ENCODE measurements at regions not wholly inside any gene's neighbourhood (a gene's known extent, or its start where the extent isn't known, plus 50 kb on each side); places are given as distances from the start of the nearest gene placed in this dataset.

DNA sequence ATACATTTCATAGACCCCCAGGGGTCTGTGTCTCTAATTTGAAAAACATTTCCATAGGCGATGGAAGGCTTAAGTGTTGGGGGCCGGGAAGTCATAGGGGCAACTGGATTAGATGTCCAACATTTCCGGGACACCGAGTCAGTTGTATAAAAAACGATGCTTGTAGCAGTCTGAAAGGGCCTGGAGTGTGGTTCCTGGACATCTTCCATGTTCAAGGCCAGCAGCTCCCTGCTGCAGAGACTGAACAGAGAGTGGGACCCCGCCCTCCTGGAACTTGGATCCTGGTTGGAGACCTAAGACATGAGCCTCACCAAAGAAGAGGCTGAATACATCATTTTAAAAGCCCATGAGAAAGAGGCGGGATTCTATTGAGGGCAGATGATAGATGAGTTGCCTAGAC is 82.0 kb upstream of the ZNF423 start:
- ChIA-PET CTCF (no interaction called here), POLR2A (ENCODE audit: low non-redundant PET) (no interaction called here)
- H3K27me3 ChIP-seq (replicated peaks; ENCODE audit: insufficient read depth, low read depth, low read length, poor library complexity), result no peaks in the 10 kb centered on the region
- intact Hi-C loops (cut with micrococcal nuclease; ENCODE audit: unreplicated experiment), result no loop called here
- no peaks in the 10 kb centered on the region for H3K36me3 ChIP-seq (ENCODE audit: insufficient read depth, low read length, poor library complexity, severe bottlenecking)
- no peak overlapping the region for H3K4me3 ChIP-seq (ENCODE audit: low read depth, low read length, poor library complexity, severe bottlenecking)
- DNase-seq (ENCODE audit: low spot score), result no peak
- no TSS peak for BruUV-seq (replicated peaks)
- TF ChIP-seq, protein P1, sequence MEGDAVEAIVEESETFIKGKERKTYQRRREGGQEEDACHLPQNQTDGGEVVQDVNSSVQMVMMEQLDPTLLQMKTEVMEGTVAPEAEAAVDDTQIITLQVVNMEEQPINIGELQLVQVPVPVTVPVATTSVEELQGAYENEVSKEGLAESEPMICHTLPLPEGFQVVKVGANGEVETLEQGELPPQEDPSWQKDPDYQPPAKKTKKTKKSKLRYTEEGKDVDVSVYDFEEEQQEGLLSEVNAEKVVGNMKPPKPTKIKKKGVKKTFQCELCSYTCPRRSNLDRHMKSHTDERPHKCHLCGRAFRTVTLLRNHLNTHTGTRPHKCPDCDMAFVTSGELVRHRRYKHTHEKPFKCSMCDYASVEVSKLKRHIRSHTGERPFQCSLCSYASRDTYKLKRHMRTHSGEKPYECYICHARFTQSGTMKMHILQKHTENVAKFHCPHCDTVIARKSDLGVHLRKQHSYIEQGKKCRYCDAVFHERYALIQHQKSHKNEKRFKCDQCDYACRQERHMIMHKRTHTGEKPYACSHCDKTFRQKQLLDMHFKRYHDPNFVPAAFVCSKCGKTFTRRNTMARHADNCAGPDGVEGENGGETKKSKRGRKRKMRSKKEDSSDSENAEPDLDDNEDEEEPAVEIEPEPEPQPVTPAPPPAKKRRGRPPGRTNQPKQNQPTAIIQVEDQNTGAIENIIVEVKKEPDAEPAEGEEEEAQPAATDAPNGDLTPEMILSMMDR (conservative IDR thresholded peaks at IDR 0.05; ENCODE audit: low read depth, low read length), result no peak
- no peak for TF ChIP-seq EZH2 (IDR thresholded peaks at IDR 0.05; ENCODE audit: borderline replicate concordance, low read depth, low read length, poor library complexity, severe bottlenecking)
- no peaks in the 10 kb centered on the region for H3K4me1 ChIP-seq (ENCODE audit: insufficient read depth, low read length, poor library complexity, severe bottlenecking)
- no peaks in the 10 kb centered on the region for H3K9me3 ChIP-seq (ENCODE audit: low read depth, low read length, poor library complexity, severe bottlenecking)
- H3K27ac ChIP-seq (ENCODE audit: low read depth, low read length, poor library complexity, severe bottlenecking), result no peak overlapping the region

GRCh38 chr16:49939495-49939894 is 83.6 kb upstream of the ZNF423 start:
- CTCF ChIA-PET, result no interaction called here
- intact Hi-C loops (cut with micrococcal nuclease; ENCODE audit: unreplicated experiment), result no loop called here
- no peak for DNase-seq (ENCODE audit: low spot score)
- no peak for TF ChIP-seq EZH2 (IDR thresholded peaks at IDR 0.05; ENCODE audit: borderline replicate concordance, low read depth, low read length, poor library complexity, severe bottlenecking)
- TF ChIP-seq, protein P1 (conservative IDR thresholded peaks at IDR 0.05; ENCODE audit: low read depth, low read length), result no peak
- no TSS peak for BruUV-seq (replicated peaks)
- POLR2A ChIA-PET (ENCODE audit: low non-redundant PET), result no interaction called here
- Histone ChIP-seq H3K27ac (ENCODE audit: low read depth, low read length, poor library complexity, severe bottlenecking) (no peak overlapping the region), H3K36me3 (ENCODE audit: insufficient read depth, low read length, poor library complexity, severe bottlenecking) (no peaks in the 10 kb centered on the region), H3K27me3 (replicated peaks; ENCODE audit: insufficient read depth, low read depth, low read length, poor library complexity) (no peaks in the 10 kb centered on the region), H3K9me3 (ENCODE audit: low read depth, low read length, poor library complexity, severe bottlenecking) (no peaks in the 10 kb centered on the region), H3K4me3 (ENCODE audit: low read depth, low read length, poor library complexity, severe bottlenecking) (no peak overlapping the region), H3K4me1 (ENCODE audit: insufficient read depth, low read length, poor library complexity, severe bottlenecking) (no peaks in the 10 kb centered on the region)

- CTCF ChIA-PET, result no interaction called here
Measured at GRCh38 chr16:49940464-49941224, 84.4 kb upstream of the CNEP1R1 start.

More at GRCh38 chr16:49940464-49941224, 84.4 kb upstream of the CNEP1R1 start:
- POLR2A ChIA-PET (ENCODE audit: low non-redundant PET), result no interaction called here
- intact Hi-C loops (cut with micrococcal nuclease; ENCODE audit: unreplicated experiment), result no loop called here
- Histone ChIP-seq H3K9me3 (ENCODE audit: low read depth, low read length, poor library complexity, severe bottlenecking) (no peaks in the 10 kb centered on the region), H3K36me3 (ENCODE audit: insufficient read depth, low read length, poor library complexity, severe bottlenecking) (no peaks in the 10 kb centered on the region), H3K27ac (ENCODE audit: low read depth, low read length, poor library complexity, severe bottlenecking) (no peak overlapping the region), H3K27me3 (replicated peaks; ENCODE audit: insufficient read depth, low read depth, low read length, poor library complexity) (no peaks in the 10 kb centered on the region), H3K4me3 (ENCODE audit: low read depth, low read length, poor library complexity, severe bottlenecking) (no peak overlapping the region), H3K4me1 (ENCODE audit: insufficient read depth, low read length, poor library complexity, severe bottlenecking) (no peaks in the 10 kb centered on the region)
- BruUV-seq (replicated peaks), result no TSS peak
- no peak for TF ChIP-seq EZH2 (IDR thresholded peaks at IDR 0.05; ENCODE audit: borderline replicate concordance, low read depth, low read length, poor library complexity, severe bottlenecking)
- TF ChIP-seq, protein P1 (conservative IDR thresholded peaks at IDR 0.05; ENCODE audit: low read depth, low read length), result no peak
- no peak for DNase-seq (ENCODE audit: low spot score)
